ENCODE measurements at regions not wholly inside any gene's neighbourhood (a gene's known extent, or its start where the extent isn't known, plus 50 kb on each side); places are given as distances from the start of the nearest gene placed in this dataset.

DNA sequence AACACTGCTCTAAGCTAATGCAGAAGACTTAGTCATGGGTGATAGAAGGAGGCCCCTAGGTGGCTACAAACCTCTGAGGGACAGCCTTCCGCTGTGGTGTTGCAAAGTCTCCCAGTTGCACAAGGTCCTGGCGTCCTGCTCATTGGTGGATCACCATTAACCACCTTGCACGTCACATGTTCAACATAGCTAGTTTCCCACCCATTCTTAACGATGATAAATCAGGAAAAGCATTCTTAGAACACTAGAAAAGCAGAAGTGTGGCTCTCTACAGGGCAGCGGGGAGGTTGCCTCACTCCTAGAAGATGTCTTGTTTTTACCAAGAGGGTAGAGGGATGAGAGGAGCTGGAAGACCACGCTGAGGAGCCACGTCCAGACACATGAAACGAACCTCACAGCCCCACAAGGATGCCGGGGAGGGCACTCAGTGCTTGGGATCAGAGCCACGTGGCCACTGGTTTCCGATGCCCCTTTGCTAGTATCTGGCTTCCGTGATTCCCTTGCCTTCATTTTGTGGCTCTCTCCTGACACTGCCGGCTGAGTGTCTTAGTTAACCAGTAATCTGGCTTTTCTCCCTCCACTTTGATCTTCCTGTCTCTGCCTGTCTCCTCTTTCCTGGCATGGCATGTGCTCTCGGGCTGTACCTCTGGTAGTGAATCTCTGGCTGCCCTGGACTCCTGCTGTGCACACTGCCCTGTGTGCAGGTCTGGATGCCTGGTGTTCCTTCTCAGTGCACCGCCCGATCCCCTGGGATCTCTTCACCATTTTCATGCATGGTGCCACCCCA is 91.4 kb upstream of the NEDD9 start:
- 49% methylated on average over 9 of the region's 16 CpGs for WGBS (ENCODE audit: insufficient coverage, low coverage, low lambda C conversion rate, missing lambda C conversion rate)
- no peaks in the 10 kb centered on the region for H3K36me3 ChIP-seq
- no peak overlapping the region for H3K27ac ChIP-seq
- no peaks in the 10 kb centered on the region for H3K9me3 ChIP-seq
- DNase-seq (peak; percentile 49 to 66 (median 59)), ATAC-seq (peak; percentile 78 to 85 (median 80))
- no peaks in the 10 kb centered on the region for H3K27me3 ChIP-seq
- no peaks in the 10 kb centered on the region for H3K4me1 ChIP-seq
- no peak overlapping the region for H3K4me3 ChIP-seq
- intact Hi-C loops (cut with DNase I), result no loop called here
- TF ChIP-seq CTCF (IDR thresholded peaks at IDR 0.05) (peak in 1 of 4 donors; percentile 6), POLR2A (IDR thresholded peaks at IDR 0.05) (no peak)

GRCh38 chr6:11322252-11322885 is 89.9 kb upstream of the NEDD9 start:
- no peak overlapping the region for H3K27ac ChIP-seq
- DNase-seq, result no peak
- 83% methylated on average over 8 of the region's 8 CpGs for WGBS (ENCODE audit: insufficient coverage, low coverage, low lambda C conversion rate, missing lambda C conversion rate)

DNA sequence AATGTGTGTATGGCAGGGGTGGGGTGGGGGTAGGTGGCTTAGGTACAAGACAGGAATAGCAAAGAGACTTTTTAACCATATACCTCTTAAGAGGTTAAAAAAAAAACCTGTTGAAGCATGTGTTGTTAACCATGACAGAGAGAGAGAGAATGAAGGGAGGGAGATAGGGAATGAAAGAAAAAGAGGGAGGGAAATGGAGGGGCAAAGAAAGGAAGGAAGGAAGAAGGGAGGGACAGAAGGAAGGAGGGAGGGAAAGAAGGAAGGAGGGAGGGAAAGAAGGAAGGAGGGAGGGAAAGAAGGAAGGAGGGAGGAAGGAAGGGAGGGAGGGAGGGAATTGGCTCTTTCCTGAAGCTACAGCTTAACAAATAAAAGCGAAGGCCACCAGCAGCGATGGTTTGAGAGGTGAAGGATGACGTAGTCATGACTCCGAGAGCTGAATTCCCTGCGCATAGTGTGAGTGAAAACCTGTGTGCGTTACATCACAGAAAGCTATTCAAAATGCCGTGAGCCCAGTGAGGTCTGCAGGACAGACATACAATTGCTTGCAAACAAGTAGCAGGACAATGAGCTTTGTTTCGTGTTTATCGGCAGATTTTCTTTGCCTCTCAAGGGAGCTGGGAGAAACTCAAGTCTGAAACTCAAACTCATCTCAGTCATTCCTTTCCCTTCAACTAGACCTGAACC is 88.6 kb upstream of the NEDD9 start:
- no peak overlapping the region for H3K27ac ChIP-seq
- no peak for ATAC-seq
- no peaks in the 10 kb centered on the region for H3K36me3 ChIP-seq
- no peaks in the 10 kb centered on the region for H3K27me3 ChIP-seq
- intact Hi-C loops (cut with DNase I), result no loop called here
- 80% methylated on average over 6 of the region's 9 CpGs for WGBS (ENCODE audit: insufficient coverage, low coverage, low lambda C conversion rate, missing lambda C conversion rate)
- no peaks in the 10 kb centered on the region for H3K4me1 ChIP-seq
- TF ChIP-seq POLR2A (IDR thresholded peaks at IDR 0.05) (no peak), CTCF (IDR thresholded peaks at IDR 0.05) (no peak)
- H3K9me3 ChIP-seq, result no peaks in the 10 kb centered on the region
- DNase-seq, result no peak
- H3K4me3 ChIP-seq, result no peak overlapping the region

More at GRCh38 chr6:11322252-11322885, 89.9 kb upstream of the NEDD9 start:
- Histone ChIP-seq H3K4me3 (no peak overlapping the region), H3K9me3 (no peaks in the 10 kb centered on the region), H3K36me3 (no peaks in the 10 kb centered on the region), H3K4me1 (no peaks in the 10 kb centered on the region), H3K27me3 (no peaks in the 10 kb centered on the region)
- TF ChIP-seq CTCF (IDR thresholded peaks at IDR 0.05) (no peak), POLR2A (IDR thresholded peaks at IDR 0.05) (no peak)
- no peak for ATAC-seq
- intact Hi-C loops (cut with DNase I), result no loop called here

GRCh38 chr6:11318835-11319813 is 86.7 kb upstream of the NEDD9 start:
- DNase-seq (no peak), ATAC-seq (no peak)
- no peak overlapping the region for H3K27ac ChIP-seq
- 80% methylated on average over 8 of the region's 9 CpGs for WGBS (ENCODE audit: insufficient coverage, low coverage, low lambda C conversion rate, missing lambda C conversion rate)
- H3K27me3 ChIP-seq, result no peaks in the 10 kb centered on the region
- H3K4me1 ChIP-seq, result no peaks in the 10 kb centered on the region
- intact Hi-C loops (cut with DNase I), result no loop called here
- no peaks in the 10 kb centered on the region for H3K9me3 ChIP-seq
- H3K4me3 ChIP-seq, result no peak overlapping the region
- TF ChIP-seq CTCF (IDR thresholded peaks at IDR 0.05), result no peak
- no peak for TF ChIP-seq POLR2A (IDR thresholded peaks at IDR 0.05)
- no peaks in the 10 kb centered on the region for H3K36me3 ChIP-seq
